ENCODE measurements at regions not wholly inside any gene's neighbourhood (a gene's known extent, or its start where the extent isn't known, plus 50 kb on each side); places are given as distances from the start of the nearest gene placed in this dataset.

DNA sequence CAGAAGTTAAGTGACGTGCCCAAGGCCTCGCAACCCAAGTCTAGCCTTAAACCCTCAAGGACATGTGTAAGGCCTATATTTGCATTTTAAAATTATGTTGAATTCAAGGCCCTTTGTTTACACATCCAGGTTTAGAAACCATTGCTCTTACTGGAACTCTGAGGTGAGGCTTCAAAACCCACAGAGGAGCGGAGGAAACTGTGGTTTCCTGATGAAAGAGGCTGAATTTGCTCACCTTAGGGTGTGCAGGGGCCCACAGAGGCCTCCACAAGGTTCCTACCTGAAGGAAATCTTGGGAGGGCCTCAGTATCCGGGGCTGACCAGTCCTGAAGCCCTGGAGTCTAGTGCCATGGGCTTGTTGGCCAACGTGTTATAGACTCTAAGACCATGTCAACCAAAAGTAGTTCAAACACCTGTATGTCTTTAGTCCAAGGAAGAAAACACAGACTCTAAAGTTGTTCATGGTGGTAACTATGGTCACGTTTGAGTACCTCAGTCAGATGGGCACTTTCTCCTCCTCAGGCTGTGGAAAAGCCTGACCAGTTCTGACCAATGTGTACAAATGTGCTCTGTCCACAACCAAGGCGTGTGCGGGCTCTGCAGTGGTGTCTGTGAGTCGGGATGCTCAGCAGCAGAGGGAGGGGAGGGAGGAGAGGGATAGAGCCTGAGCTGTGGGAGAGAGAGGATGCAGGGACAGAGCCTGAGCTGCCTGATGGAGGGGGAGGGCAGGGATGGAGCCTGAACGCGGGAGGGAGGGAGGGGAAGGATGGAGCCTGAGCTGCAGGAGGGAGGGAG, 124.6 kb upstream of the ERCC6L2 start:
- Histone ChIP-seq H3K27me3 (ENCODE audit: insufficient read depth) (peaks cover 40% of the 10 kb centered on the region), H3K9me2 (ENCODE audit: insufficient read depth) (no peaks in the 10 kb centered on the region), H3K27ac (ENCODE audit: low read depth) (no peak overlapping the region), H3K36me3 (ENCODE audit: insufficient read depth) (no peaks in the 10 kb centered on the region), H3K4me2 (no peak overlapping the region), H3F3A (replicated peaks; ENCODE audit: low read depth) (no peaks in the 10 kb centered on the region), H3K4me1 (ENCODE audit: insufficient read depth) (peaks cover 35% of the 10 kb centered on the region), H2AFZ (no peak overlapping the region), H3K4me3 (no peak overlapping the region), H4K20me1 (replicated peaks; ENCODE audit: insufficient read depth) (no peaks in the 10 kb centered on the region), H3K79me2 (replicated peaks; ENCODE audit: insufficient read depth) (no peaks in the 10 kb centered on the region)
- peak overlapping the region; percentile 35; the same call in 2 of the 3 replicates for H3K4me3 Mint-ChIP-seq
- ATAC-seq = no peak
- TF ChIP-seq NANOG (IDR thresholded peaks at IDR 0.05; ENCODE audit: borderline replicate concordance) = no peak
- no peak for TF ChIP-seq JUNB (IDR thresholded peaks at IDR 0.05; ENCODE audit: unreplicated experiment)
- TF ChIP-seq POLR2AphosphoS5 (IDR thresholded peaks at IDR 0.05; ENCODE audit: low read depth) = no peak
- no peak for TF ChIP-seq CREB1 (CRISPR knock-in tag; IDR thresholded peaks at IDR 0.05; ENCODE audit: low read depth)
- TF ChIP-seq, protein P1, sequence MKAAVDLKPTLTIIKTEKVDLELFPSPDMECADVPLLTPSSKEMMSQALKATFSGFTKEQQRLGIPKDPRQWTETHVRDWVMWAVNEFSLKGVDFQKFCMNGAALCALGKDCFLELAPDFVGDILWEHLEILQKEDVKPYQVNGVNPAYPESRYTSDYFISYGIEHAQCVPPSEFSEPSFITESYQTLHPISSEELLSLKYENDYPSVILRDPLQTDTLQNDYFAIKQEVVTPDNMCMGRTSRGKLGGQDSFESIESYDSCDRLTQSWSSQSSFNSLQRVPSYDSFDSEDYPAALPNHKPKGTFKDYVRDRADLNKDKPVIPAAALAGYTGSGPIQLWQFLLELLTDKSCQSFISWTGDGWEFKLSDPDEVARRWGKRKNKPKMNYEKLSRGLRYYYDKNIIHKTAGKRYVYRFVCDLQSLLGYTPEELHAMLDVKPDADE (IDR thresholded peaks at IDR 0.05) = no peak
- TF ChIP-seq, protein P2, sequence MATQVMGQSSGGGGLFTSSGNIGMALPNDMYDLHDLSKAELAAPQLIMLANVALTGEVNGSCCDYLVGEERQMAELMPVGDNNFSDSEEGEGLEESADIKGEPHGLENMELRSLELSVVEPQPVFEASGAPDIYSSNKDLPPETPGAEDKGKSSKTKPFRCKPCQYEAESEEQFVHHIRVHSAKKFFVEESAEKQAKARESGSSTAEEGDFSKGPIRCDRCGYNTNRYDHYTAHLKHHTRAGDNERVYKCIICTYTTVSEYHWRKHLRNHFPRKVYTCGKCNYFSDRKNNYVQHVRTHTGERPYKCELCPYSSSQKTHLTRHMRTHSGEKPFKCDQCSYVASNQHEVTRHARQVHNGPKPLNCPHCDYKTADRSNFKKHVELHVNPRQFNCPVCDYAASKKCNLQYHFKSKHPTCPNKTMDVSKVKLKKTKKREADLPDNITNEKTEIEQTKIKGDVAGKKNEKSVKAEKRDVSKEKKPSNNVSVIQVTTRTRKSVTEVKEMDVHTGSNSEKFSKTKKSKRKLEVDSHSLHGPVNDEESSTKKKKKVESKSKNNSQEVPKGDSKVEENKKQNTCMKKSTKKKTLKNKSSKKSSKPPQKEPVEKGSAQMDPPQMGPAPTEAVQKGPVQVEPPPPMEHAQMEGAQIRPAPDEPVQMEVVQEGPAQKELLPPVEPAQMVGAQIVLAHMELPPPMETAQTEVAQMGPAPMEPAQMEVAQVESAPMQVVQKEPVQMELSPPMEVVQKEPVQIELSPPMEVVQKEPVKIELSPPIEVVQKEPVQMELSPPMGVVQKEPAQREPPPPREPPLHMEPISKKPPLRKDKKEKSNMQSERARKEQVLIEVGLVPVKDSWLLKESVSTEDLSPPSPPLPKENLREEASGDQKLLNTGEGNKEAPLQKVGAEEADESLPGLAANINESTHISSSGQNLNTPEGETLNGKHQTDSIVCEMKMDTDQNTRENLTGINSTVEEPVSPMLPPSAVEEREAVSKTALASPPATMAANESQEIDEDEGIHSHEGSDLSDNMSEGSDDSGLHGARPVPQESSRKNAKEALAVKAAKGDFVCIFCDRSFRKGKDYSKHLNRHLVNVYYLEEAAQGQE (IDR thresholded peaks at IDR 0.05; ENCODE audit: unreplicated experiment) = no peak
- TF ChIP-seq, protein P3, sequence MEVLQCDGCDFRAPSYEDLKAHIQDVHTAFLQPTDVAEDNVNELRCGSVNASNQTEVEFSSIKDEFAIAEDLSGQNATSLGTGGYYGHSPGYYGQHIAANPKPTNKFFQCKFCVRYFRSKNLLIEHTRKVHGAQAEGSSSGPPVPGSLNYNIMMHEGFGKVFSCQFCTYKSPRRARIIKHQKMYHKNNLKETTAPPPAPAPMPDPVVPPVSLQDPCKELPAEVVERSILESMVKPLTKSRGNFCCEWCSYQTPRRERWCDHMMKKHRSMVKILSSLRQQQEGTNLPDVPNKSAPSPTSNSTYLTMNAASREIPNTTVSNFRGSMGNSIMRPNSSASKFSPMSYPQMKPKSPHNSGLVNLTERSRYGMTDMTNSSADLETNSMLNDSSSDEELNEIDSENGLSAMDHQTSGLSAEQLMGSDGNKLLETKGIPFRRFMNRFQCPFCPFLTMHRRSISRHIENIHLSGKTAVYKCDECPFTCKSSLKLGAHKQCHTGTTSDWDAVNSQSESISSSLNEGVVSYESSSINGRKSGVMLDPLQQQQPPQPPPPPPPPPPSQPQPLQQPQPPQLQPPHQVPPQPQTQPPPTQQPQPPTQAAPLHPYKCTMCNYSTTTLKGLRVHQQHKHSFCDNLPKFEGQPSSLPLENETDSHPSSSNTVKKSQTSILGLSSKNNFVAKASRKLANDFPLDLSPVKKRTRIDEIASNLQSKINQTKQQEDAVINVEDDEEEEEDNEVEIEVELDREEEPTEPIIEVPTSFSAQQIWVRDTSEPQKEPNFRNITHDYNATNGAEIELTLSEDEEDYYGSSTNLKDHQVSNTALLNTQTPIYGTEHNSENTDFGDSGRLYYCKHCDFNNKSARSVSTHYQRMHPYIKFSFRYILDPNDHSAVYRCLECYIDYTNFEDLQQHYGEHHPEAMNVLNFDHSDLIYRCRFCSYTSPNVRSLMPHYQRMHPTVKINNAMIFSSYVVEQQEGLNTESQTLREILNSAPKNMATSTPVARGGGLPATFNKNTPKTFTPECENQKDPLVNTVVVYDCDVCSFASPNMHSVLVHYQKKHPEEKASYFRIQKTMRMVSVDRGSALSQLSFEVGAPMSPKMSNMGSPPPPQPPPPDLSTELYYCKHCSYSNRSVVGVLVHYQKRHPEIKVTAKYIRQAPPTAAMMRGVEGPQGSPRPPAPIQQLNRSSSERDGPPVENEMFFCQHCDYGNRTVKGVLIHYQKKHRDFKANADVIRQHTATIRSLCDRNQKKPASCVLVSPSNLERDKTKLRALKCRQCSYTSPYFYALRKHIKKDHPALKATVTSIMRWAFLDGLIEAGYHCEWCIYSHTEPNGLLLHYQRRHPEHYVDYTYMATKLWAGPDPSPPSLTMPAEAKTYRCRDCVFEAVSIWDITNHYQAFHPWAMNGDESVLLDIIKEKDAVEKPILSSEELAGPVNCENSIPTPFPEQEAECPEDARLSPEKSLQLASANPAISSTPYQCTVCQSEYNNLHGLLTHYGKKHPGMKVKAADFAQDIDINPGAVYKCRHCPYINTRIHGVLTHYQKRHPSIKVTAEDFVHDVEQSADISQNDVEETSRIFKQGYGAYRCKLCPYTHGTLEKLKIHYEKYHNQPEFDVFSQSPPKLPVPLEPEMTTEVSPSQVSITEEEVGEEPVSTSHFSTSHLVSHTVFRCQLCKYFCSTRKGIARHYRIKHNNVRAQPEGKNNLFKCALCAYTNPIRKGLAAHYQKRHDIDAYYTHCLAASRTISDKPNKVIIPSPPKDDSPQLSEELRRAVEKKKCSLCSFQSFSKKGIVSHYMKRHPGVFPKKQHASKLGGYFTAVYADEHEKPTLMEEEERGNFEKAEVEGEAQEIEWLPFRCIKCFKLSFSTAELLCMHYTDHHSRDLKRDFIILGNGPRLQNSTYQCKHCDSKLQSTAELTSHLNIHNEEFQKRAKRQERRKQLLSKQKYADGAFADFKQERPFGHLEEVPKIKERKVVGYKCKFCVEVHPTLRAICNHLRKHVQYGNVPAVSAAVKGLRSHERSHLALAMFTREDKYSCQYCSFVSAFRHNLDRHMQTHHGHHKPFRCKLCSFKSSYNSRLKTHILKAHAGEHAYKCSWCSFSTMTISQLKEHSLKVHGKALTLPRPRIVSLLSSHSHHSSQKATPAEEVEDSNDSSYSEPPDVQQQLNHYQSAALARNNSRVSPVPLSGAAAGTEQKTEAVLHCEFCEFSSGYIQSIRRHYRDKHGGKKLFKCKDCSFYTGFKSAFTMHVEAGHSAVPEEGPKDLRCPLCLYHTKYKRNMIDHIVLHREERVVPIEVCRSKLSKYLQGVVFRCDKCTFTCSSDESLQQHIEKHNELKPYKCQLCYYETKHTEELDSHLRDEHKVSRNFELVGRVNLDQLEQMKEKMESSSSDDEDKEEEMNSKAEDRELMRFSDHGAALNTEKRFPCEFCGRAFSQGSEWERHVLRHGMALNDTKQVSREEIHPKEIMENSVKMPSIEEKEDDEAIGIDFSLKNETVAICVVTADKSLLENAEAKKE (CRISPR knock-in tag; IDR thresholded peaks at IDR 0.05) = no peak
- TF ChIP-seq EZH2 (IDR thresholded peaks at IDR 0.05; ENCODE audit: low read depth, unreplicated experiment) = no peak
- no peak for TF ChIP-seq ZNF114 (CRISPR knock-in tag; IDR thresholded peaks at IDR 0.05)
- TF ChIP-seq STAT1 (IDR thresholded peaks at IDR 0.05; ENCODE audit: unreplicated experiment) = no peak
- TF ChIP-seq ZNF331 (CRISPR knock-in tag; IDR thresholded peaks at IDR 0.05; ENCODE audit: low read depth) = no peak
- no peak for TF ChIP-seq EZH2phosphoT487 (IDR thresholded peaks at IDR 0.05; ENCODE audit: unreplicated experiment)
- TF ChIP-seq, protein P4, sequence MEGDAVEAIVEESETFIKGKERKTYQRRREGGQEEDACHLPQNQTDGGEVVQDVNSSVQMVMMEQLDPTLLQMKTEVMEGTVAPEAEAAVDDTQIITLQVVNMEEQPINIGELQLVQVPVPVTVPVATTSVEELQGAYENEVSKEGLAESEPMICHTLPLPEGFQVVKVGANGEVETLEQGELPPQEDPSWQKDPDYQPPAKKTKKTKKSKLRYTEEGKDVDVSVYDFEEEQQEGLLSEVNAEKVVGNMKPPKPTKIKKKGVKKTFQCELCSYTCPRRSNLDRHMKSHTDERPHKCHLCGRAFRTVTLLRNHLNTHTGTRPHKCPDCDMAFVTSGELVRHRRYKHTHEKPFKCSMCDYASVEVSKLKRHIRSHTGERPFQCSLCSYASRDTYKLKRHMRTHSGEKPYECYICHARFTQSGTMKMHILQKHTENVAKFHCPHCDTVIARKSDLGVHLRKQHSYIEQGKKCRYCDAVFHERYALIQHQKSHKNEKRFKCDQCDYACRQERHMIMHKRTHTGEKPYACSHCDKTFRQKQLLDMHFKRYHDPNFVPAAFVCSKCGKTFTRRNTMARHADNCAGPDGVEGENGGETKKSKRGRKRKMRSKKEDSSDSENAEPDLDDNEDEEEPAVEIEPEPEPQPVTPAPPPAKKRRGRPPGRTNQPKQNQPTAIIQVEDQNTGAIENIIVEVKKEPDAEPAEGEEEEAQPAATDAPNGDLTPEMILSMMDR (conservative IDR thresholded peaks at IDR 0.05; ENCODE audit: low read depth in 2 of 2) = no peak
- H3K27me3 Mint-ChIP-seq (ENCODE audit: insufficient read depth, low read depth, poor library complexity) = peaks cover 25% of the 10 kb centered on the region
- H3K9me3 Mint-ChIP-seq = no peaks in the 10 kb centered on the region
- no peaks in the 10 kb centered on the region for H3K36me3 Mint-ChIP-seq (ENCODE audit: low read depth)
- no peak for DNase-seq (ENCODE audit: low spot score)
- no peak overlapping the region for H3K27ac Mint-ChIP-seq
- H3K4me1 Mint-ChIP-seq = peaks cover 40% of the 10 kb centered on the region

Measured in GM23338 (cell line).